Neuronal stem cell (in vitro differentiated cells): ENCODE measurements at regions not wholly inside any gene's neighbourhood (a gene's known extent, or its start where the extent isn't known, plus 50 kb on each side); places are given as distances from the start of the nearest gene placed in this dataset.

Experiments used
- DNase-seq: peaks from one replicate; pipeline ENCODE4 v3.0.0-alpha.2; 2013; ENCODE audit warnings: low spot score
- H2AFZ ChIP-seq: one replicate; pipeline ENCODE4 v1.6.1; 2013; ENCODE audit warnings: mild to moderate bottlenecking, low read length, inconsistent platforms
- H2AK5ac ChIP-seq: 2 replicates; pipeline ENCODE4 v1.6.1; 2013; ENCODE audit warnings: low read depth, mild to moderate bottlenecking, inconsistent platforms, low read length, moderate library complexity, mixed read lengths
- H2BK120ac ChIP-seq: 2 replicates; pipeline ENCODE4 v1.6.1; 2013; ENCODE audit warnings: low read depth, mild to moderate bottlenecking, inconsistent platforms, low read length, moderate library complexity, mixed read lengths
- H2BK12ac ChIP-seq: one replicate; pipeline ENCODE4 v1.6.1; 2013; ENCODE audit warnings: low read length, inconsistent platforms
- H2BK15ac ChIP-seq: 2 replicates; pipeline ENCODE4 v1.6.1; 2013; ENCODE audit warnings: mild to moderate bottlenecking, low read length, inconsistent platforms, mixed read lengths
- H2BK5ac ChIP-seq: one replicate; pipeline ENCODE4 v1.6.1; 2013; ENCODE audit warnings: inconsistent platforms, mild to moderate bottlenecking, low read length, moderate library complexity
- H3K14ac ChIP-seq: one replicate; pipeline ENCODE4 v1.6.1; 2013; ENCODE audit warnings: low read length, inconsistent platforms
- H3K18ac ChIP-seq: 2 replicates; pipeline ENCODE4 v1.6.1; 2013; ENCODE audit warnings: low read length, inconsistent platforms
- H3K23ac ChIP-seq: 2 replicates; pipeline ENCODE4 v1.6.1; 2013; ENCODE audit warnings: low read depth, mild to moderate bottlenecking, mixed read lengths, low read length, inconsistent platforms; ENCODE audit not compliant: poor library complexity
- H3K27ac ChIP-seq: replicated peaks from 3 replicates; pipeline ENCODE4 v1.5.1; 2013; ENCODE audit warnings: low read length, inconsistent platforms
- H3K27me3 ChIP-seq, 3 experiments: 2 replicates each; pipeline ENCODE4 v1.6.1; 2013; ENCODE audit warnings: low read length in 3 of 3, mild to moderate bottlenecking in 2 of 3, inconsistent platforms in 1 of 3, low read depth in 1 of 3, mixed read lengths in 1 of 3, moderate library complexity in 1 of 3; ENCODE audit not compliant: control insufficient read depth in 3 of 3, insufficient read depth in 3 of 3
- H3K36me3 ChIP-seq, 2 donors: replicated peaks in 1 of 2; 2 replicates each; pipeline ENCODE4 v1.6.1; 2013; ENCODE audit warnings: low read length in 2 of 2; ENCODE audit not compliant: control insufficient read depth in 2 of 2, insufficient read depth in 2 of 2
- H3K4ac ChIP-seq: 2 replicates; pipeline ENCODE4 v1.6.1; 2013; ENCODE audit warnings: inconsistent platforms, mild to moderate bottlenecking, low read length, moderate library complexity
- H3K4me1 ChIP-seq, 2 donors: 1 replicate in 1 of 2; 2 replicates in 1 of 2; pipeline ENCODE4 v1.6.1; 2013; ENCODE audit warnings: low read length in 2 of 2, low read depth in 1 of 2; ENCODE audit not compliant: control insufficient read depth in 2 of 2, insufficient read depth in 1 of 2
- H3K4me2 ChIP-seq: one replicate; pipeline ENCODE4 v1.6.1; 2013; ENCODE audit warnings: mild to moderate bottlenecking, low read length, inconsistent platforms; ENCODE audit not compliant: insufficient read depth, poor library complexity, severe bottlenecking
- H3K4me3 ChIP-seq, 2 donors: 2 replicates each; pipeline ENCODE4 v1.5.1; 2013; ENCODE audit warnings: low read length in 2 of 2, mild to moderate bottlenecking in 2 of 2, inconsistent platforms in 1 of 2, moderate library complexity in 1 of 2
- H3K79me1 ChIP-seq: one replicate; pipeline ENCODE4 v1.6.1; 2013; ENCODE audit warnings: low read depth, mild to moderate bottlenecking, inconsistent platforms, low read length, moderate library complexity
- H3K9ac ChIP-seq: one replicate; pipeline ENCODE4 v1.6.1; 2013; ENCODE audit warnings: mild to moderate bottlenecking, low read depth, low read length, inconsistent platforms; ENCODE audit not compliant: poor library complexity
- H3K9me3 ChIP-seq, 2 donors: replicated peaks in 1 of 2; 2 replicates each; pipeline versions ENCODE3 to v1.6.1; 2013; ENCODE audit warnings: low read length in 2 of 2, mild to moderate bottlenecking in 2 of 2, inconsistent platforms in 1 of 2, low read depth in 1 of 2, mixed read lengths in 1 of 2, moderate library complexity in 1 of 2; ENCODE audit not compliant: control insufficient read depth in 2 of 2, insufficient read depth in 1 of 2
- H4K8ac ChIP-seq: one replicate; pipeline ENCODE4 v1.6.1; 2013; ENCODE audit warnings: low read depth, mild to moderate bottlenecking, inconsistent platforms, low read length, moderate library complexity
- H4K91ac ChIP-seq: one replicate; pipeline ENCODE4 v1.6.1; 2013; ENCODE audit warnings: low read length, low read depth, mild to moderate bottlenecking, inconsistent platforms; ENCODE audit not compliant: poor library complexity
- WGBS, 2 donors: extraction: QIAGEN DNeasy Blood & Tissue Kit; methylation state at CpG; one replicate each; pipeline ENCODE4 v1.1.7; 2013; ENCODE audit warnings: missing lambda C conversion rate in 2 of 2, mixed read lengths in 1 of 2; ENCODE audit not compliant: insufficient read length in 2 of 2, insufficient replicate concordance in 1 of 2; ENCODE audit errors: extremely low coverage in 2 of 2; 5-methylcytosine and 5-hydroxymethylcytosine counted together

DNA sequence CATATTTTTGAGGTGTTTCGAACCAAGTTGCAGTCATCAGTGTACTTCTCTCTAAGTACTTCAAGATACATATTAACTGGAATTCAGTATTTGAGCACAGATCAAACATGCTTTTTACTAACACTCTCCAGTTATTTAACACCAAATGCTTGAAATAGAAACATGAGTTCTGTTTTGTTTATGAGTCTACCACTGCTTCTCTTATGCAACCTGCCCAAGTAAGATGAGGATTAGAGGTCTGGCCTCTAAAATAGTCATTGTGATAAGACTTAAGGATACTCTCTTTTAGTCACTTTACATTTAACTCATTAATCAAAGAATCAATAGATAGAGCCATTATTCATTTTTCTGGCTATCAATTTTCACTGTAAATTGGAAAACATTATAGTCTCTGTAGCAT is 156.2 kb upstream of the THRB start:
- no peak overlapping the region for H3K27ac ChIP-seq
- H4K91ac ChIP-seq: no peak overlapping the region
- no peak overlapping the region for H2BK15ac ChIP-seq
- H3K23ac ChIP-seq: no peak overlapping the region
- H2BK12ac ChIP-seq: no peak overlapping the region
- no peak overlapping the region for H2AFZ ChIP-seq
- H3K4me3 ChIP-seq: no peak overlapping the region
- no peaks in the 10 kb centered on the region for H3K79me1 ChIP-seq
- H3K9me3 ChIP-seq: no peaks in the 10 kb centered on the region
- H3K4me1 ChIP-seq: no peaks in the 10 kb centered on the region
- H2BK5ac ChIP-seq: no peak overlapping the region
- DNase-seq: no peak
- H3K4ac ChIP-seq: no peak overlapping the region
- no peak overlapping the region for H2BK120ac ChIP-seq
- H3K27me3 ChIP-seq: no peaks in the 10 kb centered on the region
- H3K14ac ChIP-seq: no peak overlapping the region
- H3K4me2 ChIP-seq: no peak overlapping the region
- no peak overlapping the region for H4K8ac ChIP-seq
- H2AK5ac ChIP-seq: no peak overlapping the region
- no peak overlapping the region for H3K18ac ChIP-seq
- no CpG with 5 or more reads among the region's 1 CpG for WGBS, 2 donors
- no peaks in the 10 kb centered on the region for H3K36me3 ChIP-seq
- no peak overlapping the region for H3K9ac ChIP-seq

GRCh38 chr3:24657870-24658510 is 163.3 kb upstream of the THRB start:
- Histone ChIP-seq H3K4me3 (no peak overlapping the region), H4K91ac (no peak overlapping the region), H3K18ac (no peak overlapping the region), H3K9ac (no peak overlapping the region), H3K79me1 (no peaks in the 10 kb centered on the region), H3K23ac (no peak overlapping the region), H2BK12ac (no peak overlapping the region), H3K4me1 (no peaks in the 10 kb centered on the region), H3K9me3 (no peaks in the 10 kb centered on the region), H3K36me3 (no peaks in the 10 kb centered on the region), H3K27me3 (no peaks in the 10 kb centered on the region), H3K27ac (no peak overlapping the region), H4K8ac (no peak overlapping the region), H3K4ac (no peak overlapping the region), H3K4me2 (no peak overlapping the region), H2AFZ (no peak overlapping the region), H2BK5ac (no peak overlapping the region), H2AK5ac (no peak overlapping the region), H3K14ac (no peak overlapping the region), H2BK15ac (no peak overlapping the region), H2BK120ac (no peak overlapping the region)
- DNase-seq: no peak
- WGBS, 2 donors: no CpG with 5 or more reads among the region's 1 CpG

- Histone ChIP-seq H2BK5ac (no peak overlapping the region), H2AFZ (no peak overlapping the region), H3K27me3 (no peaks in the 10 kb centered on the region), H3K4me1 (no peaks in the 10 kb centered on the region), H3K18ac (no peak overlapping the region), H2BK12ac (no peak overlapping the region), H3K4me3 (no peak overlapping the region), H4K91ac (no peak overlapping the region), H3K79me1 (no peaks in the 10 kb centered on the region), H2BK120ac (no peak overlapping the region), H3K4ac (no peak overlapping the region), H2AK5ac (no peak overlapping the region), H4K8ac (no peak overlapping the region), H3K36me3 (no peaks in the 10 kb centered on the region), H3K23ac (no peak overlapping the region), H3K14ac (no peak overlapping the region), H3K27ac (no peak overlapping the region), H3K9ac (no peak overlapping the region), H3K9me3 (no peaks in the 10 kb centered on the region), H2BK15ac (no peak overlapping the region), H3K4me2 (no peak overlapping the region)
- DNase-seq: no peak
- WGBS, 2 donors: no CpG with 5 or more reads among the region's 3 CpGs
These were observed 166.5 kb upstream of the THRB start for GRCh38 chr3:24661175-24661584.

DNA sequence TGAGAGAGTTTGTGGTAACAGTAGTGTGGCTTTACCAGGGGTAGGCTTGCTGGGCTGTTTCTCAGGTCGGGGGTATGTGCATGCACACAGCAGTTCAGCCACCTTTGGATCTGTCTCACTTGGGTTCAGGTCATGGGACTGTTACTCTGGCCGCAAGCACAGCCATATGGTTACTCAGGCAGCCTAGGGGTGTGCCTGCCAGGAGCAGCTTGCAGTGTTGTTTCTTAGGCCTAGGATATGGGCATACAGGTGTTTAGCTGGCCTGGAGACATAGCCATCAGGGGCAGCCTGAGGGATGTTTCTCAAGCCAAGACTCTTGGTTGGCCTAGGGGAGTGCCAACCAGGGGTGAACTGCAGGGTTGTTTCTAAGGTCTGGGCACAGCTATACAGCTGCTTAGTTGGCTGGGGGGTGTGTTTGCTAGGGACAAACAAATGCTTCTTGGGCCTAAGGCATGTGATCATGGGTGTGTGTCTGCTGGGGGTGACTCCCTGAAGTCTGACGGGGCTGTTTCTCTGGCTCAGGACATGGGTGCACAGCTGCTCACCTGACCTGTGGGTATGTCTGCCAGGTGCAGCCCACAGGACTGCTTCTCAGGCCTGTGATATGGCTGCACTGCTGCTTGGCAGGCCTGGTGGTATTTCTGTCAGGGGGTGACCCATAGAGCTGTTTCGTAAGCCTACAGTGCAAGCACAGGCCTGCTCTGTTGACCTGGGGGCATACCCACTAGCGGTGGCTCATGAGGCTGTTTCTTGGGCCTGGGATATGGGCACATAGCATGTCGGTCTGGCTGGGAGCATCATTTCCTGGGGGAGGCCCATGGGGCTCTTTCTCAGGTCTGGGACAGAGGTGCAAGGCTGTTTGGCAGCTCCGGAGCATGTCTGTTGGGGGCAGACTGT is 168.0 kb upstream of the THRB start:
- H4K8ac ChIP-seq: no peak overlapping the region
- H2AK5ac ChIP-seq: no peak overlapping the region
- peak overlapping the region; percentile 4 for H2BK5ac ChIP-seq
- H2BK12ac ChIP-seq: no peak overlapping the region
- H2BK15ac ChIP-seq: peak overlapping the region; percentile 1
- no peak overlapping the region for H3K23ac ChIP-seq
- no peaks in the 10 kb centered on the region for H3K4me1 ChIP-seq
- no peak for DNase-seq
- H3K18ac ChIP-seq: peak overlapping the region; percentile 29
- H3K27me3 ChIP-seq: no peaks in the 10 kb centered on the region
- H3K4me3 ChIP-seq: no peak overlapping the region
- H2AFZ ChIP-seq: no peak overlapping the region
- no peak overlapping the region for H3K27ac ChIP-seq
- H2BK120ac ChIP-seq: no peak overlapping the region
- H3K14ac ChIP-seq: no peak overlapping the region
- no CpG with 5 or more reads among the region's 7 CpGs for WGBS, 2 donors
- no peaks in the 10 kb centered on the region for H3K79me1 ChIP-seq
- H3K36me3 ChIP-seq: no peaks in the 10 kb centered on the region
- no peak overlapping the region for H3K9ac ChIP-seq
- H4K91ac ChIP-seq: no peak overlapping the region
- no peak overlapping the region for H3K4me2 ChIP-seq
- H3K4ac ChIP-seq: no peak overlapping the region
- H3K9me3 ChIP-seq: no peaks in the 10 kb centered on the region
